ENCODE measurements at regions not wholly inside any gene's neighbourhood (a gene's known extent, or its start where the extent isn't known, plus 50 kb on each side); places are given as distances from the start of the nearest gene placed in this dataset.
"Not testable (repeated sequence)": the region's sequence is repeated elsewhere in the genome, so short reads cannot be mapped to it uniquely, and the experiment has no call there.

DNA sequence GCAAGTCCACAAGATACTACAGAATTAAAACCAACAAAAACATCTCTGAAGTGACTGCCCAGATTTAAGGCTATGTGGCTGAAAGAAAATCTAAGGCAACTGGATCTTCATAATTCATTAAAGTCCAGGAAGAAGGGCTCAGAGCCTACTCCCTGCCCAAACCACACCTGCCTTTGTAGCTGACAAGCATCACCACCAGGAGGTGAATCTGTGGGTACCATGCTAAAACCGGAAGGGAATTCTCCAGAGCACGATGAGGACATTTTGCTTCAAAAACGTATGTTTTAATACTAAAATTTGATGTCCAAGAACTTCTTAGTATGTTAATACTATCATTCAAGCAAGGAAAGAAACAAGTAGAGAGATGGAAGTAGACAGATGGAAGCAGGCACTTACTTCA lies 495.9 kb upstream of the NECTIN3 start:
- DNase-seq: no peak

DNA sequence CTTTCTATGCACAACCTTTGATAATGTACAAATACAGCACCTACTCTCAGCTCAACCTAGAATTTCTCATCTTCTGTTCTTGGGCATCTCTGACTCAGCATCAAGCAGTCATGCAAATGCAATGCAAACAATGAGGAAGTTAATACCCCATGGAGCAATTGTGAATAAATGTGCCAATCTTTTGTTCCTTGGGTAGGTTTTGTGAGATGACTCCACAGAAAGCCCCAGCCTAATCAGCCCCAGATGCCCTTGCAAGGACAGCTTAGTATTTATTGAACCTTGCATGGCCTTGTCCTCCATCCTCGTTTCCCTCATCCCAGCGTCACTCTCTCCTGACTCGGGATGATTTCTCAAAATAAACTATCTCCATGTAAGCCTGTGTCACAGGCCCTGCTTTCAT lies 494.7 kb upstream of the NECTIN3 start:
- no peak for DNase-seq

DNA sequence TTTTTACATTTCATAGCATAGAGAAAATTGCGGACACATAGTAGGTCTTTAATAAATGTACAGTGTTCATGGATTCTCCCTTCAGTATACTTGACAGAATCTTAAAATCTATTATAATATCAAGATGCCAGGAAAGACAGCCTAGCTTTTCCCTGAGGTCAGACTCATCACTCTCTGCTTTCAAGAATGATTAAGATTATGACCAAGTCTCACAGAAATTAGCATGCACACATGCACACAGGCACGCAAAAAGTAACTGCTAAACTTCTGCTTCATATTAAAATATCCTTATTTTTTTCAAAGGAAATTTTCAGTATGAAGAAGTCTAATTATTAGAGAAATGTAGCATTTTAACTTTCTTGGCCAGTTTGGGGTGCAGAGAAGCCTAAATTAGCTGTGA lies 493.8 kb upstream of the NECTIN3 start:
- DNase-seq: no peak

DNA sequence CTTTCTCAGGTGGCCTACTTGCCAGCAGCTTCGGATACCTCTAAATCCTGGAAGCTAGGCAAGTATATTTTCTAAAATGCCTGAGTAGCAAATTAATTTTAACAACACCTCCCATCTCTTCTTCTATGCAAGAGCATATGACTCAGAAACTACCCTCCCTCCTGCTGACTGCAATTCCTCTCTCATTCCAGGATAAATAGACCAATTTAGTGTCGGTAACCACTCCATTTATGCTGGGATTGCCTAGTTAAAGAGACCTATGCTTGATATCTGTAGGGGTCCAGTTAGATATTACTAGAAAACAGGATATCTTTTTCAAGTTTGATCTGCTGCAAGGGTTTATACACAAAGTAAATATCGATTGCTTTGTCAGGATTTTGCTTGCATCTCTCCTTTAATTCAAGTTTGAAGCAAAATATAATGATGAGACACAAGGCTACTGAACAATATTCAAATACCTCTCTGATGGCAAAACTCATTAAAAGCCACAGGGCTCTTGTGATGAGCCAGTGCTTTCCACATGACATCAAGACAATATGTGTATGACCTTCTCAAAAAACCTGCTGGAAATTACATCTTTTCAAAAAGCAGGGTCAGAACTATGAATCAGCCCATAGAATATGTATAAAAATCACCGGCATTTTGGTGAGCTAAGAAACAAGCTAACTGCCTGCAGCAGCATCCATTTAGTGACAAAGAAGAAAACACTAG lies 491.6 kb upstream of the NECTIN3 start:
- no peak for DNase-seq

GRCh38 chr3:110583373-110583935 lies 488.2 kb upstream of the NECTIN3 start:
- no peak for DNase-seq

DNA sequence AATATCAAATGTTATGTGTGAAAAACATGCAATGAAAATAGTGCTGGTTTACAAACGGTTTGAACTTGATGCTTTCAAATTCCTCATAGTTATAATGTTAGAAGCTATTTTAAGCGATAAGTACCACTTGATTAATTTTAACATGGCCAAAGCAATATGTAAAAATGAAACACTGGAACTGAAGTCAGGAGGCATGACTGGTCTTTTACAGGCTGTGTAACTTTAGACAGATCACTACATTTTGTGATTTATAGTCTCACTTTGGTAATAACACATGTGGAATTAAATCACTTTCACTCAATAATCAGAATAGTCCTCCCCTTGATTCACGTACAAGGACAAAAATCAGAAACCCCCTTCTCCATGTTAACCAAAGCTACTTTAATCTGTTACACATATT lies 482.7 kb upstream of the NECTIN3 start:
- no peak for DNase-seq

DNA sequence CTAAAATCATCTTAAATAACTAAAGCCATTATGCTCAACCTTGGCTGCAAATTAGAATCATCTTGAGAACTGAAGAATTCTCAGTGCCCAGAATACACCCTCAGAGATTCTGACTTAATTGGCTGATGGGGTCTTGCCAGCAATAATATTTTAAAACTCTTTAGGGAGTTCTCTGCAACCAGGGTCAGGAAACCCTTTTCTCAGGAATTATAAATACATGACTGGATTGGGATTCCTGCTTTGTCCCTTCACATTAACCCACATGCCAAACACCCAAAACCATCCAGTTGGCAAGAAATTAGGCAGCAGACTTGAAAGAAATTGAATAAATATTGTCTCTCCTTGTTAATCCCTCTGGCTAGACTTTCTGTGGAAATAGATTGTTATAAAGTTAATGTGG lies 482.3 kb upstream of the NECTIN3 start:
- no peak for DNase-seq

DNA sequence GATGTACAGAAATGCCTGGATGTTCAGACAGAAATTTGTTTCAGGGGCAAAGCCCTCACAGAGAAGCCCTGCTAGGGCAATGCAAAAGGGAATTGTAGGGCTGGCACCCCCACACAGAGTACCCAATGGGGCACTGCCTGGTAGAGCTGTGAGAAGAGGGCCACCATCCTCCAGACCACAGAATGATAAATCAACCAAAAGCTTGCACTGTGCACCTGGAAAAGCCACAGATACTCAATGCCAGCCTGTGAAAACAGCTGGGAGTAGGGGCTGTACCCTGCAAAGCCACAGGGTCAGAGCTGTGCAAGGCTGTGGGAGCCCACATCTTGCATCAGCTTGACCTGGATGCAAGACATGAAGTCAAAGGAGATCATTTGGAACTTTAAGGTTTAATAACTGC lies 477.9 kb upstream of the NECTIN3 start:
- no peak for DNase-seq

- DNase-seq: no peak
Measured at GRCh38 chr3:110598847-110599490, 472.6 kb upstream of the NECTIN3 start.

DNA sequence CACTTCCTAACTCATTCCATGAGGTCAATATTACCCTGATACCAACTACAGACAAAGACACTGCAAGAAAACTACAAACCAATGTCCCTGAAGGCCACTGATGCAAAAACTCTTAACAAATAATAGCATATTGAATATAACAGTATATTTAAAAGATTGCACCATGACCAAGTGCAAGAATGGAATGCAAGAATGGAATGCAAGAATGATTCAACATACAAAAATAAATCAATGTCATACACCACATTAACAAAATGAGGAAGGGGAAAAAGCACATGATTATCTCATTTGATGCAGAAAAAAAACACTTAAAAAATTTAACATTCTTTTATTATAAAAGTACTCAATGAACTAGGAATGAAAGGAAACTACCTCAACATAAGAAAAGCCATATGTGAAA lies 463.1 kb upstream of the NECTIN3 start:
- no peak for DNase-seq

- no peak for DNase-seq
Measured at GRCh38 chr3:110612045-110612444, 459.6 kb upstream of the NECTIN3 start.

DNA sequence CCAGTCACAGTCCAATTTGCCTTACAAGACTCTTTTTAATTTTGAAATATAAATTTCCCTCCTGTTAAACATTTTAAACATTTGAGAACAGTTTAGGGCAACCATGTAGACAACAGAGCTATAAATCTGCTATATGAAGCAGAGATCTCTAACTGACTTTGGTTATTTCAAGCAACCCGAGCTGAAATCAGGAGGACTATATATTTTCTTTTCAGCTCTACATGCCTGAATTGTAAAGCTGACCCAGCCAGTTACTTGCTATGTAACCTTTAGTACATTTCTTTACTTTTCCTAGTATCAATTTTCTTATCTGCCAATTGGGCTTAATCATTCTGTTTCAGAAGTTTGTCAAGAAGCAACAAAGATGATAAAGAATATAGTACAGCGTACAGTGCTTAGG lies 457.4 kb upstream of the NECTIN3 start:
- DNase-seq: no peak

DNA sequence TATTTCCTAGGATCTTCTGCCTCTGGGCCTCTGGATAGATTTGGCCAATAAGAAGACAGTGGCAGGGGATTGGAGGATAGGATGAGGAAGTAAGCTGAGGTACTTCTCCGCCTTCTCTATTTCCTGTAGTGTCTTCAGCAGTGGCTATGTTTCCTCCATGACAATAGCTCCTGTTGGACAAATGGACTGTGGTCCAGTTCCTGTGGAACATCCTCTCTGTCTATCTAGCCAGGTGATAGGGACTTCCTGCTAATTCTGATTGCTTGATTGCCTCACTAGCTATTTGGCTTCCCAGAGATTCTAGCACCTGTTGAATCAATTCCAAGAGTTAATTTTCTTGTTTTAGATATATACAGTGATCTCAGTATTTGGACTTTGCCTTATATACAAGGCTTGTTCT lies 456.2 kb upstream of the NECTIN3 start:
- no peak for DNase-seq

DNA sequence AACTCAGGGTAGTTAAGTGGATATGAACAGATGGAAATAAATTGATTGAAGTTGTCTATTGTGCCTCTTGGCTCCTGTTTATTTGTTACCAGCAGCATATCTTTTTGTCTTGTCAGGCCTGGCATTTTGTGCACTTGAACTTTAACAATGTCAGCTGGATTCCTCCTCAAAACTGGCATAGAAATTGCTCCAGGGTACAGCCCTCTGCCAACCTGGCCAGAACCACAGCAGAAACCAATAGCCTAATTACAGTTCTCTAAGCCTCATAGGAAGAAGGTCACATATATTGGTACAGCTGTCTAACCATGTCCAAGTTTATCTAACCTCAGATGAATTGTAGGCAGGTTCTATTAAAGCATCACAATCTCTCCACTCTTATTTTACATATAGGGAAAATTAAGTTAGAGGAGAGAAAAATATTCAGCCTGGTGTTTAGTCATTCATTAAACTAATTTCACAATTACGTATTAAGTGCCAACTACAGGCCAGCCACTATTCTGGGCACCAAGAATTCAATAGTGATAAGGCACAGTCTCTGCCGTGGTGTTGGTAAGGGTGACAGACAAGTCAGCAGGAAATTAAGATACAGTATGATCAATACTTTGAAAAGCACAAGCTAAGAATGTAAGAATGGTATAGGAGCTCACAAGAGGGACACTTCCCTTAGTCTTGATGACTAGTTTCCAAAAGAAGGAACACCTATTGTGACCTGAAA lies 452.9 kb upstream of the NECTIN3 start:
- no peak for DNase-seq

DNA sequence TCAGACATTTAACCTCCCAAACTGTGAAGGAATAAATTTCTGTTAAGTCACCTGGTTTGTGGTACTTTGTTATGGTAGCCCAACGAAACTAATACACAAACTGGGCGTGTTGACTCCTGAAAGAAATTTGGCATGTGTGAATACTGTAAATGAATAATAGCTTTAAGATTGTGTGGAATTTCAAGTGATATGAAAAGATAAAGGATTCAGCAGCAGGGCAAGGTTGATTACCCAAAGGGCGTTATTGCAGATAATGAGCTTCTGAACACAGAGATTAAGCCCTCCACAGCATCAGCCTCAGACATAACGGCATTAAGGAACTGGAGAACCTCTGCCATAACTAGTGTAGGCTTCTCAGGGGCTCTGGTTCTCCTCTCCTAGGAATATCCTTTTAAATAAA lies 451.5 kb upstream of the NECTIN3 start:
- DNase-seq: no peak

- no peak for DNase-seq
Measured at GRCh38 chr3:110623571-110623970, 448.0 kb upstream of the NECTIN3 start.

- DNase-seq: no peak
Measured at GRCh38 chr3:110624576-110624975, 447.0 kb upstream of the NECTIN3 start.

DNA sequence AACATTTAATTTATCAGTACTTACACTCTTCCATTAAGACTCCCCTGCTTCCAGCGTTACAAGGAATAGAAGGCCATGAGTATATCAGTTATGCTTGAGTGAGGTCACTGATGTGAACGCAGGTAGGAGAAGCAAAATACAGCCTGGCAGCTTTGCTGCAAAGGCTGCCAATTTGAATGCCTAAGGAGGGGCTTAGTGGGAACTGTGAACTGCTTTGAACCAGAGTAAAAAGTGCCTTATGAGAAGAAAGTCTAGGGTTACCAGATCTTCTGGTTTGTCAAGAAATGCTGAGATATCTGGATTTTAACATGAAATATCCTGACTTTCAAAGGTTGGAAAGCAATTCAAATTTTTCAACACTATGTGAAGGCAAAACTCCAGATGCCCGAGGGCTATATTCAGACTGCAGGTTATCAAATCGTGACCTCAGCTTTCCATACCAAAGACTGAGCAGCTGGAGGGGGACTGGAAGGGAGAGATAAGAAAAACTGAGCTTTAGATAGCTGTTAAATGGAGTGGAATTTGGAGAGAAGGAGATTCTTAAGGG lies 446.3 kb upstream of the NECTIN3 start:
- no peak for DNase-seq

- DNase-seq: not testable (repeated sequence)
Measured at GRCh38 chr3:110626652-110627111, 444.9 kb upstream of the NECTIN3 start.

- no peak for DNase-seq
Measured at GRCh38 chr3:110628650-110629301, 442.8 kb upstream of the NECTIN3 start.

- DNase-seq: no peak
Measured at GRCh38 chr3:110629917-110630316, 441.7 kb upstream of the NECTIN3 start.

DNA sequence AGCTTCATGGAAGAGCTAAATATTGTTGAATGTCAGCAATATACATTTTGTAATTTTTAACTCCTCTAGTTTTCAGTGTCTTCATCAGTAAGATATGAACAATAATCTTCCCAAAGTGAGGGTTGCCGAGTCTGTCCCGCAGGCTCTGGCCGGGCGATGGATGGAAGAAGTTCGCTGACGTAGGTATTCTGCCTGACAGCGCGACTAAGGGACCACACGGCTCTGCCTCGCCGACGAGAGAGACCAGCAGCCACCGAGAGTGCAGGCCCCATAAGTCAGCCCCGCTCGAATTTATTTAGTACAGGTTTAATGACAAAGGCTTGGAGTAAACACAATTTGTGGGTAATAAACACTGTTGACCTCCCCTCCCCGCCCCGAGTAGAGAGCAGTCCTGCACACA lies 427.4 kb upstream of the NECTIN3 start:
- no peak for DNase-seq

DNA sequence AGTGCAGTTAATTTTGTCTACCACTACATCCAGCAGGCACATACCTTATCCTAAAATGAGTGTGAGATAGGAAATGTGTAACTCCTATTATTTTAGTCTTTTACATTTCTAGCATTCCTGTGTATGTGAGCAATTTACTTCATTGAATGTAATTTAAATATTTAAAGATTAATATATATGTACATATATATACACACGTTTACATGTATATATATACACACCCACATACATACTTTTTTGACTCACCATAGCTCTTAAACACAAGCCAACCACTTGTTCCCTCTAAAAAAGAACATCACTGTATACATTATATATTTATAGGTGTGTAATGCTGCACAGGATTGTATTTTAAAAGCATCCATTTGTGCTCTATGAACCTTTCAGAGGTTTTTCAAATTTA lies 425.6 kb upstream of the NECTIN3 start:
- no peak for DNase-seq

Measured in NCI-H1930 (cell line).